HCT116 (cell line): ENCODE measurements at regions not wholly inside any gene's neighbourhood (a gene's known extent, or its start where the extent isn't known, plus 50 kb on each side); places are given as distances from the start of the nearest gene placed in this dataset.

Experiments
- ATAC-seq: fragments of 200-7000 bp; cut with Tn5 transposase; 2 replicates; pipeline ENCODE4 v1.9.1; 2020; ENCODE audit warnings: mild to moderate bottlenecking, moderate library complexity
- BruUV-seq: library from RNA; stranded (reverse); fragments of 400-500 nt; replicated peaks from 2 replicates; lab custom pipeline; 2021; lab: Mats Ljungman, UMichigan
- CTCF ChIA-PET: fragments of 300-600 bp; sonication (Branson Sonifier 250); formaldehyde crosslinking; loops from one replicate; lab custom pipeline; 2021; ENCODE audit warnings: antibody characterized with exemption; lab: Charles Lee
- POLR2A ChIA-PET: fragments of 300-600, 350-600 bp; sonication (Branson Sonifier 250); formaldehyde crosslinking; loops from one replicate; lab custom pipeline; 2021; ENCODE audit warnings: antibody characterized with exemption; lab: Charles Lee
- RAD21 ChIA-PET, 2 experiments: fragments of 300-600 bp; sonication (Branson Sonifier 250); formaldehyde crosslinking; loops; one replicate each; lab custom pipeline; 2023; ENCODE audit warnings: low total read pairs in 2 of 2; ENCODE audit not compliant: uncharacterized antibody in 2 of 2, unreplicated experiment in 2 of 2, low non-redundant PET in 1 of 2; lab: Charles Lee
- DNase-seq: peaks from one replicate; pipeline ENCODE4 v3.0.0-alpha.2; 2010; ENCODE audit warnings: low read depth, low spot score
- H2AFZ ChIP-seq: fragments of 200-600 bp; shearing (Covaris generic), sonication (generic); 2 replicates; pipeline ENCODE4 v1.6.1; 2017; ENCODE audit warnings: low read depth, mixed run types, mixed read lengths, antibody characterized with exemption, low read length; ENCODE audit not compliant: poor library complexity, severe bottlenecking
- H3K27ac ChIP-seq: 2 replicates; pipeline ENCODE4 v1.5.1; 2012; ENCODE audit warnings: low read depth, low read length
- H3K27me3 ChIP-seq: fragments of 200-600 bp; sonication (generic); 2 replicates; pipeline ENCODE4 v1.6.1; 2016; ENCODE audit warnings: mixed run types, low read length, mixed read lengths; ENCODE audit not compliant: insufficient read depth
- H3K36me3 ChIP-seq, 2 experiments: fragments of 200-500 bp in 1 of 2; fragments of 200-600 bp in 1 of 2; sonication (Bioruptor generic) in 1 of 2; sonication (generic) in 1 of 2; 2 replicates each; pipeline versions ENCODE4 v1.5.1 to v1.6.1; 2014 to 2016; ENCODE audit warnings: low read length in 2 of 2, inconsistent platforms in 1 of 2, mixed read lengths in 1 of 2, mixed run types in 1 of 2; ENCODE audit not compliant: insufficient read depth in 2 of 2, control insufficient read depth in 1 of 2
- H3K4me1 ChIP-seq, 2 experiments: fragments of 200-600 bp in 1 of 2; sonication (generic) in 1 of 2; 2 replicates each; pipeline versions ENCODE4 v1.5.1 to v1.6.1; 2012 to 2017; ENCODE audit warnings: low read length in 2 of 2, inconsistent platforms in 1 of 2, mild to moderate bottlenecking in 1 of 2, mixed read lengths in 1 of 2, mixed run types in 1 of 2, moderate library complexity in 1 of 2; ENCODE audit not compliant: insufficient read depth in 2 of 2, control insufficient read depth in 1 of 2
- H3K4me2 ChIP-seq: fragments of 200-600 bp; sonication (generic); 2 replicates; pipeline ENCODE4 v1.6.1; 2017; ENCODE audit warnings: mixed run types, low read length, mixed read lengths
- H3K4me3 ChIP-seq, 2 experiments: fragments of 200-600 bp in 1 of 2; sonication (generic) in 1 of 2; replicated peaks in 1 of 2; 2 replicates each; pipeline ENCODE4 v1.5.1; 2011 to 2016; ENCODE audit warnings: low read length in 2 of 2, control low read depth in 1 of 2, low read depth in 1 of 2, mild to moderate bottlenecking in 1 of 2, mixed read lengths in 1 of 2, mixed run types in 1 of 2
- H3K79me2 ChIP-seq: fragments of 200-600 bp; sonication (generic); 2 replicates; pipeline ENCODE4 v1.6.1; 2017; ENCODE audit warnings: mild to moderate bottlenecking, mixed run types, low read length, moderate library complexity, mixed read lengths; ENCODE audit not compliant: insufficient read depth
- H3K9ac ChIP-seq: fragments of 200-600 bp; sonication (generic); 2 replicates; pipeline ENCODE4 v1.6.1; 2016; ENCODE audit warnings: low read length, mixed read lengths
- H3K9me2 ChIP-seq: fragments of 200-600 bp; sonication (generic), shearing (Covaris generic); 2 replicates; pipeline ENCODE4 v1.6.1; 2017; ENCODE audit warnings: mixed run types, mild to moderate bottlenecking, moderate library complexity; ENCODE audit not compliant: insufficient read depth
- H3K9me3 ChIP-seq, 2 experiments: fragments of 200-500 bp in 1 of 2; fragments of 200-600 bp in 1 of 2; sonication (Bioruptor generic) in 1 of 2; sonication (generic) in 1 of 2; 2 replicates each; pipeline ENCODE4 v1.6.1; 2014 to 2017; ENCODE audit warnings: low read length in 2 of 2, mixed read lengths in 2 of 2, inconsistent platforms in 1 of 2, low read depth in 1 of 2, mild to moderate bottlenecking in 1 of 2, mixed run types in 1 of 2, moderate library complexity in 1 of 2; ENCODE audit not compliant: control insufficient read depth in 1 of 2, insufficient read depth in 1 of 2
- H4K20me1 ChIP-seq: fragments of 200-600 bp; sonication (generic), shearing (Covaris generic); 2 replicates; pipeline ENCODE4 v1.6.1; 2017; ENCODE audit warnings: mixed run types, mild to moderate bottlenecking, moderate library complexity; ENCODE audit not compliant: insufficient read depth
- CBX3 ChIP-seq: IDR thresholded peaks from 2 replicates; pipeline ENCODE4 v1.6.1; 2012; ENCODE audit warnings: low read depth
- CTCF ChIP-seq, 3 experiments: fragments of 200-600 bp in 1 of 3; sonication (generic) in 1 of 3; IDR thresholded peaks in 2 of 3; conservative IDR thresholded peaks in 1 of 3; 2 replicates each; pipeline ENCODE4 v1.5.1; 2012 to 2017; ENCODE audit warnings: low read depth in 2 of 3, low read length in 2 of 3, antibody characterized with exemption in 1 of 3, borderline replicate concordance in 1 of 3, control low read depth in 1 of 3, mild to moderate bottlenecking in 1 of 3, mixed read lengths in 1 of 3, mixed run types in 1 of 3, moderate library complexity in 1 of 3; ENCODE audit not compliant: insufficient read depth in 1 of 3
- EZH2phosphoT487 ChIP-seq: fragments of 200-600 bp; IDR thresholded peaks from 2 replicates; pipeline ENCODE4 v1.6.1; 2018; ENCODE audit warnings: antibody characterized with exemption, borderline replicate concordance
- SIN3A ChIP-seq: IDR thresholded peaks from 2 replicates; pipeline ENCODE4 v1.6.1; 2012; ENCODE audit warnings: low read depth
- ZBTB33 ChIP-seq: IDR thresholded peaks from 2 replicates; pipeline ENCODE4 v1.6.1; 2011; ENCODE audit warnings: mild to moderate bottlenecking, low read length, moderate library complexity; ENCODE audit not compliant: insufficient replicate concordance; ENCODE audit errors: extremely low read depth
- intact Hi-C: fragments of 100-400 bp; cut with micrococcal nuclease; formaldehyde crosslinking; loops from 2 replicates; pipeline ENCODE4 v1.10.0; 2022

- Histone ChIP-seq H3K4me1 (no peaks in the 10 kb centered on the region), H2AFZ (no peak overlapping the region), H3K9me2 (no peaks in the 10 kb centered on the region), H3K79me2 (no peaks in the 10 kb centered on the region), H3K27me3 (no peaks in the 10 kb centered on the region), H3K4me3 (no peak overlapping the region), H3K27ac (no peak overlapping the region), H4K20me1 (no peaks in the 10 kb centered on the region), H3K9me3 (no peaks in the 10 kb centered on the region), H3K4me2 (no peak overlapping the region), H3K36me3 (no peaks in the 10 kb centered on the region), H3K9ac (no peak overlapping the region)
- TF ChIP-seq CBX3 (no peak), CTCF (IDR thresholded peaks at IDR 0.05 in 2 of 3, conservative IDR thresholded peaks at IDR 0.05 in 1 of 3; ENCODE audit: borderline replicate concordance in 1 of 3, insufficient read depth in 1 of 3, low read depth in 2 of 3, low read length in 2 of 3) (no peak), EZH2phosphoT487 (no peak), SIN3A (no peak), ZBTB33 (no peak)
- DNase-seq (no peak), ATAC-seq (no peak)
- ChIA-PET RAD21 (no interaction called here), CTCF (no interaction called here), POLR2A (no interaction called here)
- intact Hi-C loops = no loop called here
- BruUV-seq = no TSS peak
Observed at GRCh38 chr7:155988416-155988815, 176.2 kb upstream of the SHH start.
